ENCODE measurements at regions not wholly inside any gene's neighbourhood (a gene's known extent, or its start where the extent isn't known, plus 50 kb on each side); places are given as distances from the start of the nearest gene placed in this dataset.

GRCh38 chr3:105965384-105965783 lies 96.6 kb upstream of the CBLB start:
- TF ChIP-seq CTCF (IDR thresholded peaks at IDR 0.05; ENCODE audit: low read depth, low read length, missing control alignments): no peak
- Histone ChIP-seq H3K4me3 (ENCODE audit: low read depth, low read length) (no peak overlapping the region), H3K27me3 (replicated peaks) (no peaks in the 10 kb centered on the region), H3K36me3 (replicated peaks) (no peaks in the 10 kb centered on the region), H3K27ac (no peak overlapping the region)
- peak; percentile 12 for DNase-seq
- in situ Hi-C loops (cut with HindIII; ENCODE audit: low pct_ligation_motif_present, low sequenced_read_pairs): no loop called here

GRCh38 chr3:105967117-105967516 lies 98.3 kb upstream of the CBLB start:
- TF ChIP-seq CTCF (IDR thresholded peaks at IDR 0.05; ENCODE audit: low read depth, low read length, missing control alignments): no peak
- H3K27ac ChIP-seq: no peak overlapping the region
- H3K4me3 ChIP-seq (ENCODE audit: low read depth, low read length): no peak overlapping the region
- in situ Hi-C loops (cut with HindIII; ENCODE audit: low pct_ligation_motif_present, low sequenced_read_pairs): no loop called here
- no peaks in the 10 kb centered on the region for H3K27me3 ChIP-seq (replicated peaks)
- H3K36me3 ChIP-seq (replicated peaks): no peaks in the 10 kb centered on the region
- DNase-seq: peak; percentile 57

GRCh38 chr3:105970283-105970682 lies 101.5 kb upstream of the CBLB start:
- no peaks in the 10 kb centered on the region for H3K27me3 ChIP-seq (replicated peaks)
- in situ Hi-C loops (cut with HindIII; ENCODE audit: low pct_ligation_motif_present, low sequenced_read_pairs): no loop called here
- H3K27ac ChIP-seq: no peak overlapping the region
- H3K4me3 ChIP-seq (ENCODE audit: low read depth, low read length): no peak overlapping the region
- H3K36me3 ChIP-seq (replicated peaks): no peaks in the 10 kb centered on the region
- TF ChIP-seq CTCF (IDR thresholded peaks at IDR 0.05; ENCODE audit: low read depth, low read length, missing control alignments): no peak
- DNase-seq: no peak

GRCh38 chr3:105972069-105972468 lies 103.3 kb upstream of the CBLB start:
- DNase-seq: no peak
- no peak for TF ChIP-seq CTCF (IDR thresholded peaks at IDR 0.05; ENCODE audit: low read depth, low read length, missing control alignments)
- Histone ChIP-seq H3K4me3 (ENCODE audit: low read depth, low read length) (no peak overlapping the region), H3K27ac (no peak overlapping the region), H3K27me3 (replicated peaks) (no peaks in the 10 kb centered on the region), H3K36me3 (replicated peaks) (no peaks in the 10 kb centered on the region)
- in situ Hi-C loops (cut with HindIII; ENCODE audit: low pct_ligation_motif_present, low sequenced_read_pairs): no loop called here

GRCh38 chr3:105974381-105974780 lies 105.6 kb upstream of the CBLB start:
- no peak overlapping the region for H3K4me3 ChIP-seq (ENCODE audit: low read depth, low read length)
- DNase-seq: no peak
- TF ChIP-seq CTCF (IDR thresholded peaks at IDR 0.05; ENCODE audit: low read depth, low read length, missing control alignments): no peak
- no peak overlapping the region for H3K27ac ChIP-seq
- H3K27me3 ChIP-seq (replicated peaks): no peaks in the 10 kb centered on the region
- in situ Hi-C loops (cut with HindIII; ENCODE audit: low pct_ligation_motif_present, low sequenced_read_pairs): no loop called here
- no peaks in the 10 kb centered on the region for H3K36me3 ChIP-seq (replicated peaks)

- H3K36me3 ChIP-seq (replicated peaks): no peaks in the 10 kb centered on the region
- H3K27ac ChIP-seq: no peak overlapping the region
- no peak for TF ChIP-seq CTCF (IDR thresholded peaks at IDR 0.05; ENCODE audit: low read depth, low read length, missing control alignments)
- H3K4me3 ChIP-seq (ENCODE audit: low read depth, low read length): no peak overlapping the region
- DNase-seq: no peak
- in situ Hi-C loops (cut with HindIII; ENCODE audit: low pct_ligation_motif_present, low sequenced_read_pairs): no loop called here
- no peaks in the 10 kb centered on the region for H3K27me3 ChIP-seq (replicated peaks)
These were observed 107.4 kb upstream of the CBLB start for GRCh38 chr3:105976196-105976595.

Measured in brain microvascular endothelial cell (primary cell).